ENCODE measurements at regions not wholly inside any gene's neighbourhood (a gene's known extent, or its start where the extent isn't known, plus 50 kb on each side); places are given as distances from the start of the nearest gene placed in this dataset.

DNA sequence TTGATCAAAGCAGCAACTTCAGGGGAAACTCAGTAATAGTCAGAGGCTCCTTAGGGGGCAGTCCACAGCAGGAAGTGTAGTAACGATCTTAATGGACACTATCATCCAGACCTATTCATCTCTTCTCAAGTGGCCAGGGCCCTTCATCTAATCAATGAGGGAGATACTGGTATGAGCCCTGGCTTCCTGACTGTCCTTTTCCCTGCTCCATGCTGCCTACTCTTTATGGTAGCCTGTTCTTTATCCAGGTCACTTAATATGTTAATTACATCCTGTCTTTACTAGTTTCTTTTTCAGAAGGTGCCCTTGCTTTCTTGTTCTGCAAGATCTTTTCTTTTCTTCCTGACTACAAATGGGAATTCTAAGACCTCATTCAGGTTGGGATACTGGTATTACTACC is 197.1 kb downstream of the CAVIN4 start:
- TF ChIP-seq, protein P1, sequence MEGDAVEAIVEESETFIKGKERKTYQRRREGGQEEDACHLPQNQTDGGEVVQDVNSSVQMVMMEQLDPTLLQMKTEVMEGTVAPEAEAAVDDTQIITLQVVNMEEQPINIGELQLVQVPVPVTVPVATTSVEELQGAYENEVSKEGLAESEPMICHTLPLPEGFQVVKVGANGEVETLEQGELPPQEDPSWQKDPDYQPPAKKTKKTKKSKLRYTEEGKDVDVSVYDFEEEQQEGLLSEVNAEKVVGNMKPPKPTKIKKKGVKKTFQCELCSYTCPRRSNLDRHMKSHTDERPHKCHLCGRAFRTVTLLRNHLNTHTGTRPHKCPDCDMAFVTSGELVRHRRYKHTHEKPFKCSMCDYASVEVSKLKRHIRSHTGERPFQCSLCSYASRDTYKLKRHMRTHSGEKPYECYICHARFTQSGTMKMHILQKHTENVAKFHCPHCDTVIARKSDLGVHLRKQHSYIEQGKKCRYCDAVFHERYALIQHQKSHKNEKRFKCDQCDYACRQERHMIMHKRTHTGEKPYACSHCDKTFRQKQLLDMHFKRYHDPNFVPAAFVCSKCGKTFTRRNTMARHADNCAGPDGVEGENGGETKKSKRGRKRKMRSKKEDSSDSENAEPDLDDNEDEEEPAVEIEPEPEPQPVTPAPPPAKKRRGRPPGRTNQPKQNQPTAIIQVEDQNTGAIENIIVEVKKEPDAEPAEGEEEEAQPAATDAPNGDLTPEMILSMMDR (conservative IDR thresholded peaks at IDR 0.05; ENCODE audit: control insufficient read depth, insufficient read depth, low read depth, low read length), result no peak
- no peak for DNase-seq (ENCODE audit: low read depth)
- no peak overlapping the region for H3K4me3 ChIP-seq (ENCODE audit: control insufficient read depth, low read depth, low read length)

DNA sequence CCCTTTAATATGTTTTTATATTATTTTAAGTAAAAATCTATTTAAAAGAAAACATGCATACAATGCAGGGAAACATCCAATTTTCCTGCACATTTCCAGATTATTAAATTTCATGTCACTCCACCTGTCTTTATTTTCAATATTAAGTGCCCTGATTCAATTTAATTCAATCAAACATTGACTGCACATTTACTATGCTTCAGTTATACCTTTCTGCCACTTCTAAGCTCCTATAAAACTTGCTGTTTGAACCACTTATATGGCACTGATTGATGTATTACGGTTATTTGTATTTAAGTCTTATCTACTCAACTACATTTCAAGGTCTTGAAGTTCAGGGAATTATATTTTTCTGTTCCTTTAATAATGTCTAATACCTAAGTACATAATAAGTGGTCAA is 198.0 kb downstream of the CAVIN4 start:
- TF ChIP-seq, protein P1 (conservative IDR thresholded peaks at IDR 0.05; ENCODE audit: control insufficient read depth, insufficient read depth, low read depth, low read length), result no peak
- DNase-seq (ENCODE audit: low read depth), result no peak
- no peak overlapping the region for H3K4me3 ChIP-seq (ENCODE audit: control insufficient read depth, low read depth, low read length)

- no peak overlapping the region for H3K4me3 ChIP-seq (ENCODE audit: control insufficient read depth, low read depth, low read length)
- DNase-seq (ENCODE audit: low read depth), result no peak
- TF ChIP-seq, protein P1 (conservative IDR thresholded peaks at IDR 0.05; ENCODE audit: control insufficient read depth, insufficient read depth, low read depth, low read length), result no peak
These were observed 206.9 kb downstream of the CAVIN4 start for GRCh38 chr9:100784755-100785154.

DNA sequence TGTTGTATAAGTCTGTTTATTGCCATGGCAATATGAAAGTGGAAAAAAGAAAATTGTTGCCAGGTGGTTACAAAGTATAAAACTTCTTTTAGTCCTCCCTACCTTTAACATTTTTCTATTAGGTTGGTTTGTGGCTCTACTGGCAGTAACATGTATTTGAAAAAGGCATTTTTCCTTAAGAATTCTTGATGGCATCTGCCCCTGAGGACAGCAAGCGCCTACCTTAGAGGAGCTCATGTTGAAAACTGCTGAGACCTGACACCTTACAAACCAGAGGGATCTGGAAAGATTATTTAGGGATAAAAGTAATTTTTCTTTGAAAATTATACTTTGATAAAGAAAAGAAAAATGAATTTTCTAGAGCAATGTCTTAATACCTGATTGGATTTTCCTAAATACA is 208.1 kb downstream of the CAVIN4 start:
- DNase-seq (ENCODE audit: low read depth), result no peak
- TF ChIP-seq, protein P1 (conservative IDR thresholded peaks at IDR 0.05; ENCODE audit: control insufficient read depth, insufficient read depth, low read depth, low read length), result no peak
- no peak overlapping the region for H3K4me3 ChIP-seq (ENCODE audit: control insufficient read depth, low read depth, low read length)

DNA sequence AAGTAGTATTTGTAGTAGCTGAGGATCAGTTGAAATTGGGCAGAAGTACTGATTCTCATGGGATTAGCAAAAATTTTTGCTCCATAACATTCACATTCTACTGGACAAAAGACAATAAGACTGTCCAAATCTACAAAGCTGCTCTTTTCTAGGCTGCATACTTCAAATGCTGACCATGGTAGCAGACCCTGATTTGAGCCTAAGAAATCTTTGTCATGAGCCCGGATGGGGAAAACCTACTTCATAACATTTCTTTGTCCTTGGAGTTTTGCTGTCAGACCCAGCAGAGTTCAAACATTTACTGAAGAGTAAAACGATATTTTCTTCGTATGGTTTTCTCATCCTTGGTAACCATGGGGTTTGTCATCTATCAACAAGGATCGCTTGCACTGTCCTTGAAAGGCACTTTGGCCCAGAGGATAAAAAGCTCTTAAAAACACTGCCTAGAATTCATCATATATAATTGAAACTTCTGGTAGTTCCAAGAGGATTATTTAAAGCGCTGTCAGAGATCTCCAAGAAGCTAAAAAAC is 216.9 kb downstream of the CAVIN4 start:
- no peak for DNase-seq (ENCODE audit: low read depth)
- H3K4me3 ChIP-seq (ENCODE audit: control insufficient read depth, low read depth, low read length), result no peak overlapping the region
- TF ChIP-seq, protein P1 (conservative IDR thresholded peaks at IDR 0.05; ENCODE audit: control insufficient read depth, insufficient read depth, low read depth, low read length), result no peak

DNA sequence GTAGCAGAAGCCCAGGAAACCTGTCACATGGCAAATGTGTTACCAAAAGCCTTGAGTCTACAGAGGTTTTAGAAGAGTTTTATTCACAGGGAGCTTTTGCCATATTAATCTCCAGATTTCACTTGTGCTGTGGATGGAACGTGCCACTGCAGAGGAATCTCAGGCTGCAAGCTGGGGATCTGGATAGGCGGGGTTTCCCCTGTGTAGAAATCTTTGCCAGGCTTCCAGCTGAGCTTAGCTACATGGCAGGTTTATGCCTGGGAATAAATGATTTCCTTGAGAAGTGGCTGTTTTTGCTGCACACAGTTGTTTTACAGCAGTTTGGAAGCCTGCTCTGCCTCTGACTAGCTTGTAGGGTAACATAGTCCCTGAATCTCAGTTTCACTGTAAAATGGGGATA is 224.6 kb upstream of the PLPPR1 start:
- TF ChIP-seq, protein P1 (conservative IDR thresholded peaks at IDR 0.05; ENCODE audit: control insufficient read depth, insufficient read depth, low read depth, low read length), result no peak
- no peak overlapping the region for H3K4me3 ChIP-seq (ENCODE audit: control insufficient read depth, low read depth, low read length)
- DNase-seq (ENCODE audit: low read depth), result no peak

GRCh38 chr9:100811643-100812042 is 216.9 kb upstream of the PLPPR1 start:
- no peak overlapping the region for H3K4me3 ChIP-seq (ENCODE audit: control insufficient read depth, low read depth, low read length)
- no peak for DNase-seq (ENCODE audit: low read depth)
- TF ChIP-seq, protein P1 (conservative IDR thresholded peaks at IDR 0.05; ENCODE audit: control insufficient read depth, insufficient read depth, low read depth, low read length), result no peak
